Hematopoietic multipotent progenitor cell treated with erythropoietin and hydrocortisone succinate and interleukin-3 and kit ligand, for 6 days (in vitro differentiated cells): ENCODE measurements at regions not wholly inside any gene's neighbourhood (a gene's known extent, or its start where the extent isn't known, plus 50 kb on each side); places are given as distances from the start of the nearest gene placed in this dataset.
"Not testable (repeated sequence)": the region's sequence is repeated elsewhere in the genome, so short reads cannot be mapped to it uniquely, and the experiment has no call there.

Experiments used
- DNase-seq: peaks from one replicate; pipeline ENCODE4 v3.0.0-alpha.2; 2015

- DNase-seq, result not testable (repeated sequence)
Measured at GRCh38 chr2:89161626-89162025, 470.2 kb downstream of the RPIA start.

GRCh38 chr2:89170506-89171173 is 479.2 kb downstream of the RPIA start:
- DNase-seq, result not testable (repeated sequence)

- DNase-seq, result not testable (repeated sequence)
Measured at GRCh38 chr2:89171174-89171519, 479.7 kb downstream of the RPIA start.

- DNase-seq, result not testable (repeated sequence)
Measured at GRCh38 chr2:89177004-89177403, 485.5 kb downstream of the RPIA start.

- DNase-seq, result not testable (repeated sequence)
Measured at GRCh38 chr2:89182221-89182620, 490.7 kb downstream of the RPIA start.

GRCh38 chr2:89184746-89185145 is 493.3 kb downstream of the RPIA start:
- DNase-seq, result not testable (repeated sequence)

GRCh38 chr2:89195636-89196251 is 504.3 kb downstream of the RPIA start:
- not testable (repeated sequence) for DNase-seq

GRCh38 chr2:89196719-89197118 is 505.2 kb downstream of the RPIA start:
- not testable (repeated sequence) for DNase-seq

GRCh38 chr2:89198026-89198425 is 506.6 kb downstream of the RPIA start:
- DNase-seq, result not testable (repeated sequence)

GRCh38 chr2:89199453-89200246 is 508.2 kb downstream of the RPIA start:
- peak; percentile 25 for DNase-seq

GRCh38 chr2:89200247-89200527 is 508.7 kb downstream of the RPIA start:
- peak; percentile 13 for DNase-seq

GRCh38 chr2:89202518-89202917 is 511.0 kb downstream of the RPIA start:
- DNase-seq, result not testable (repeated sequence)

GRCh38 chr2:89205153-89205552 is 513.7 kb downstream of the RPIA start:
- peak; percentile 46 for DNase-seq

- not testable (repeated sequence) for DNase-seq
Measured at GRCh38 chr2:89208144-89208932, 516.9 kb downstream of the RPIA start.

GRCh38 chr2:89213151-89213550 is 521.7 kb downstream of the RPIA start:
- DNase-seq, result peak; percentile 19

GRCh38 chr2:89213811-89214210 is 522.3 kb downstream of the RPIA start:
- DNase-seq, result not testable (repeated sequence)

- DNase-seq, result not testable (repeated sequence)
Measured at GRCh38 chr2:89221474-89221873, 530.0 kb downstream of the RPIA start.

GRCh38 chr2:89222063-89222732 is 530.7 kb downstream of the RPIA start:
- not testable (repeated sequence) for DNase-seq

- not testable (repeated sequence) for DNase-seq
Measured at GRCh38 chr2:89224803-89225202, 533.3 kb downstream of the RPIA start.

- not testable (repeated sequence) for DNase-seq
Measured at GRCh38 chr2:89229979-89230378, 538.5 kb downstream of the RPIA start.

GRCh38 chr2:89231241-89231640 is 539.8 kb downstream of the RPIA start:
- DNase-seq, result not testable (repeated sequence)

GRCh38 chr2:89233931-89234330 is 542.5 kb downstream of the RPIA start:
- DNase-seq, result not testable (repeated sequence)
